ENCODE measurements at regions not wholly inside any gene's neighbourhood (a gene's known extent, or its start where the extent isn't known, plus 50 kb on each side); places are given as distances from the start of the nearest gene placed in this dataset.
"Not testable (repeated sequence)": the region's sequence is repeated elsewhere in the genome, so short reads cannot be mapped to it uniquely, and the experiment has no call there.

- TF ChIP-seq TIGD3 (CRISPR knock-in tag; IDR thresholded peaks at IDR 0.05; ENCODE audit: borderline replicate concordance) (no peak), ZNF773 (CRISPR knock-in tag; IDR thresholded peaks at IDR 0.05; ENCODE audit: borderline replicate concordance) (no peak), PITX1 (CRISPR knock-in tag; IDR thresholded peaks at IDR 0.05) (no peak), SETDB1 (CRISPR knock-in tag; IDR thresholded peaks at IDR 0.05; ENCODE audit: borderline replicate concordance) (no peak)
Measured at GRCh38 chrX:146614663-146615478, 194.7 kb upstream of the CXorf51B start (continued).

- Histone ChIP-seq H3K4me1 (ENCODE audit: insufficient read depth, low read length) (no peaks in the 10 kb centered on the region), H3K4me2 (ENCODE audit: low read depth, low read length) (no peak overlapping the region), H3K79me2 (ENCODE audit: insufficient read depth, low read length) (no peaks in the 10 kb centered on the region), H3K36me3 (replicated peaks in 1 of 2; ENCODE audit: control insufficient read depth in 1 of 2, insufficient read depth in 2 of 2, low read length in 2 of 2) (no peaks in the 10 kb centered on the region), H3K4me3 (replicated peaks in 1 of 3; ENCODE audit: insufficient read depth in 1 of 3, low read depth in 2 of 3, low read length in 3 of 3) (no peak overlapping the region), H3K9me3 (ENCODE audit: low read length) (peaks cover 46% of the 10 kb centered on the region), H3K27me3 (ENCODE audit: control insufficient read depth in 1 of 2, insufficient read depth in 2 of 2, low read length in 2 of 2) (no peaks in the 10 kb centered on the region), H3K9ac (ENCODE audit: insufficient read depth, low read depth, low read length) (no peak overlapping the region), H2AFZ (ENCODE audit: low read length) (no peak overlapping the region), H4K20me1 (ENCODE audit: insufficient read depth, low read length) (no peaks in the 10 kb centered on the region), H3K27ac (ENCODE audit: extremely low read length, insufficient read depth, low read length) (no peak overlapping the region)
- CTCF ChIA-PET (ENCODE audit: low intra/inter-chr PET ratio, low total read pairs), result no interaction called here
- intact Hi-C loops (cut with micrococcal nuclease; ENCODE audit: unreplicated experiment) (no loop called here), in situ Hi-C loops (cut with HindIII; ENCODE audit: extremely low pct_ligation_motif_present, low pct_unique_long_range_greater_than_20kb) (no loop called here)
- no TSS peak for BruUV-seq (replicated peaks)
- WGBS (ENCODE audit: low lambda C conversion rate), result 6% methylated on average over 6 of the region's 6 CpGs
- ATAC-seq, result no peak
- POLR2A ChIA-PET, result no interaction called here
- no peak for TF ChIP-seq AHDC1 (CRISPR knock-in tag; IDR thresholded peaks at IDR 0.05; ENCODE audit: borderline replicate concordance)
- DNase-seq (ENCODE audit: low spot score), result no peak
- FAIRE-seq, result no peak
Measured at GRCh38 chrX:146615628-146616348, 193.8 kb upstream of the CXorf51B start.

- H3K27ac ChIP-seq (ENCODE audit: extremely low read length, insufficient read depth, low read length); ATAC-seq: not testable (repeated sequence)
Measured at GRCh38 chrX:146619943-146620342, 189.6 kb upstream of the CXorf51B start.

More at GRCh38 chrX:146619943-146620342, 189.6 kb upstream of the CXorf51B start:
- H3K36me3 ChIP-seq (replicated peaks in 1 of 2; ENCODE audit: control insufficient read depth in 1 of 2, insufficient read depth in 2 of 2, low read length in 2 of 2); H3K4me1 ChIP-seq (ENCODE audit: insufficient read depth, low read length); H4K20me1 ChIP-seq (ENCODE audit: insufficient read depth, low read length); BruUV-seq (replicated peaks); H3K4me2 ChIP-seq (ENCODE audit: low read depth, low read length); in situ Hi-C loops (cut with HindIII; ENCODE audit: extremely low pct_ligation_motif_present, low pct_unique_long_range_greater_than_20kb); H2AFZ ChIP-seq (ENCODE audit: low read length); H3K4me3 ChIP-seq (replicated peaks in 1 of 3; ENCODE audit: insufficient read depth in 1 of 3, low read depth in 2 of 3, low read length in 3 of 3); CTCF ChIA-PET (ENCODE audit: low intra/inter-chr PET ratio, low total read pairs); H3K79me2 ChIP-seq (ENCODE audit: insufficient read depth, low read length); H3K9ac ChIP-seq (ENCODE audit: insufficient read depth, low read depth, low read length); FAIRE-seq; intact Hi-C loops (cut with micrococcal nuclease; ENCODE audit: unreplicated experiment); POLR2A ChIA-PET; H3K27me3 ChIP-seq (ENCODE audit: control insufficient read depth in 1 of 2, insufficient read depth in 2 of 2, low read length in 2 of 2); DNase-seq (ENCODE audit: low spot score): not testable (repeated sequence)
- peaks cover 18% of the 10 kb centered on the region for H3K9me3 ChIP-seq (ENCODE audit: low read length)
- no CpG with 5 or more reads among the region's 29 CpGs for WGBS (ENCODE audit: low lambda C conversion rate)

All from HepG2 (cell line).